Mammary epithelial cell (primary cell): ENCODE measurements at regions not wholly inside any gene's neighbourhood (a gene's known extent, or its start where the extent isn't known, plus 50 kb on each side); places are given as distances from the start of the nearest gene placed in this dataset.

ENCODE experiments used
- EZH2 ChIP-seq: IDR thresholded peaks from 2 replicates; pipeline ENCODE4 v1.6.1; 2012; ENCODE audit warnings: low read length, inconsistent platforms, borderline replicate concordance
- TF ChIP-seq, protein P1 (sequence below), 2 donors: IDR thresholded peaks in 1 of 2; conservative IDR thresholded peaks in 1 of 2; 2 replicates each; pipeline ENCODE4 v1.5.1; 2011 to 2012; ENCODE audit warnings: inconsistent platforms in 2 of 2, low read length in 2 of 2, mild to moderate bottlenecking in 2 of 2, control low read depth in 1 of 2, low read depth in 1 of 2; ENCODE audit not compliant: insufficient read depth in 1 of 2; ENCODE audit errors: extremely low read depth in 1 of 2

- TF ChIP-seq EZH2 = no peak
- TF ChIP-seq, protein P1, sequence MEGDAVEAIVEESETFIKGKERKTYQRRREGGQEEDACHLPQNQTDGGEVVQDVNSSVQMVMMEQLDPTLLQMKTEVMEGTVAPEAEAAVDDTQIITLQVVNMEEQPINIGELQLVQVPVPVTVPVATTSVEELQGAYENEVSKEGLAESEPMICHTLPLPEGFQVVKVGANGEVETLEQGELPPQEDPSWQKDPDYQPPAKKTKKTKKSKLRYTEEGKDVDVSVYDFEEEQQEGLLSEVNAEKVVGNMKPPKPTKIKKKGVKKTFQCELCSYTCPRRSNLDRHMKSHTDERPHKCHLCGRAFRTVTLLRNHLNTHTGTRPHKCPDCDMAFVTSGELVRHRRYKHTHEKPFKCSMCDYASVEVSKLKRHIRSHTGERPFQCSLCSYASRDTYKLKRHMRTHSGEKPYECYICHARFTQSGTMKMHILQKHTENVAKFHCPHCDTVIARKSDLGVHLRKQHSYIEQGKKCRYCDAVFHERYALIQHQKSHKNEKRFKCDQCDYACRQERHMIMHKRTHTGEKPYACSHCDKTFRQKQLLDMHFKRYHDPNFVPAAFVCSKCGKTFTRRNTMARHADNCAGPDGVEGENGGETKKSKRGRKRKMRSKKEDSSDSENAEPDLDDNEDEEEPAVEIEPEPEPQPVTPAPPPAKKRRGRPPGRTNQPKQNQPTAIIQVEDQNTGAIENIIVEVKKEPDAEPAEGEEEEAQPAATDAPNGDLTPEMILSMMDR (conservative IDR thresholded peaks at IDR 0.05 in 1 of 2, IDR thresholded peaks at IDR 0.05 in 1 of 2; ENCODE audit: extremely low read depth in 1 of 2, insufficient read depth in 1 of 2, low read depth in 1 of 2, low read length in 2 of 2) = no peak
Observed at GRCh38 chr10:131846240-131847101, 54.3 kb upstream of the PPP2R2D start.
